Right lobe of liver (tissue), 6 donors: ENCODE measurements at regions not wholly inside any gene's neighbourhood (a gene's known extent, or its start where the extent isn't known, plus 50 kb on each side); places are given as distances from the start of the nearest gene placed in this dataset.

Experiments used
- ATAC-seq, 4 donors: fragments of 200-7000 bp; cut with Tn5 transposase; one replicate each; pipeline ENCODE4 v1.9.1; 2020; ENCODE audit warnings: mild to moderate bottlenecking in 4 of 4, moderate library complexity in 4 of 4
- DNase-seq, 3 donors: peaks; one replicate each; pipeline ENCODE4 v3.0.0-alpha.2; 2020
- H3K27ac ChIP-seq, 3 donors: fragments of 200-600 bp; one replicate each; pipeline ENCODE4 v1.8.0; 2022
- H3K27me3 ChIP-seq, 2 donors: fragments of 200-600 bp; one replicate each; pipeline ENCODE4 v1.8.0; 2022
- H3K36me3 ChIP-seq, 4 donors: fragments of 200-600 bp; sonication (generic) in 1 of 4; one replicate each; pipeline versions ENCODE4 v1.5.1 to v1.8.0; 2017 to 2022; ENCODE audit warnings: control low read depth in 1 of 4
- H3K4me1 ChIP-seq, 4 donors: fragments of 200-600 bp; sonication (generic) in 1 of 4; one replicate each; pipeline versions ENCODE4 v1.5.1 to v1.8.0; 2017 to 2022; ENCODE audit warnings: control low read depth in 1 of 4
- H3K4me3 ChIP-seq, 3 donors: fragments of 200-600 bp; one replicate each; pipeline ENCODE4 v1.8.0; 2022
- H3K9me3 ChIP-seq, 4 donors: fragments of 200-600 bp; sonication (generic) in 1 of 4; one replicate each; pipeline versions ENCODE4 v1.5.1 to v1.8.0; 2017 to 2022; ENCODE audit warnings: control low read depth in 1 of 4
- CTCF ChIP-seq, 4 donors: fragments of 200-600 bp in 3 of 4; fragments of 450-650 bp in 1 of 4; IDR thresholded peaks; one replicate each; pipeline versions ENCODE4 v1.5.1 to v1.8.0; 2016 to 2022; ENCODE audit warnings: antibody characterized with exemption in 4 of 4, mild to moderate bottlenecking in 2 of 4
- POLR2A ChIP-seq: fragments of 450-650 bp; IDR thresholded peaks from one replicate; pipeline ENCODE4 v1.6.1; 2017; ENCODE audit warnings: antibody characterized with exemption, mild to moderate bottlenecking
- WGBS: methylation state at CpG from one replicate; pipeline ENCODE4 v1.1.6; 2018; ENCODE audit warnings: low coverage, low lambda C conversion rate; ENCODE audit not compliant: insufficient coverage; ENCODE audit errors: missing lambda C conversion rate; 5-methylcytosine and 5-hydroxymethylcytosine counted together
- intact Hi-C, 2 donors: fragments of 100-400 bp; cut with DNase I; formaldehyde crosslinking; loops; one replicate each; pipeline versions ENCODE4 v1.11.2 to v1.14.1; 2022
- donor health status: DM: no; HTN: yes; CAD: no.
- donor health status: DM: no; HTN: no; CAD: no.
- donor health status: DM: no; HTN: no; CAD: no.
- donor health status: DM: no; HTN: yes; CAD: no.
- donor health status: DM: no; HTN: yes; CAD: no.

DNA sequence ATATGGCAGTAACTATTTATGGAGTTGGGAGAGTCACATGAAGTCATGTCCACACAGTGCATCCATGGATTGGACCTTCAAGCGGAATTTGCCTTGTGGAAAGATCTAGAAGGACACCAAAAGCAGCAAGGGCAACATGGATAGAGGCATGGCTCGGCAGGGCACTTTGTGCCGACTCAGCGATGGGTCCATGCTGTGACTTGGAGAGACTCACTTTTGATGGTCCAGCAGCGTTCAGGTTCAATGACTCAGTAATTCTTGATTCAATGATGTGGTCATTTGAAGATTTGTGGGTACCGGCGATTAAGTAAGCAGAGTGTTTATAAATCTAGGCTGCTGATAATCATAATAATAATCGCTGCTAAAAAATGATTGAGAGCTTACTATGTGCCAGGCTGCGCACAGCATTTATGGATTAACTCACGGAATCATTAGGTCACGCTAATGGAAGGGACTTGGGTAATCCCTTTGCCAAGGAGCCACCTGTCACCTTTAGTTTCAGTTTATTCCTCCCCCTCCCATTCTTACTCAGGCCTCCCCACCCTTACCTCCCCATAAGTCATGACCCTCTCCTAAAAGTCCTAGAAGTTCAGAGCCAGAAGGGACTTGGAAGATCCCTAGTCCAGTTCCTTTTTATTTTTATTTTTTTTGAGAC is 127.5 kb upstream of the CRHR1 start:
- H3K36me3 ChIP-seq: no peaks in the 10 kb centered on the region
- no peaks in the 10 kb centered on the region for H3K9me3 ChIP-seq
- TF ChIP-seq POLR2A (no peak), CTCF (IDR thresholded peaks at IDR 0.05) (no peak)
- no peak overlapping the region for H3K4me3 ChIP-seq
- H3K27ac ChIP-seq: no peak overlapping the region
- intact Hi-C loops: no loop called here
- H3K4me1 ChIP-seq: no peaks in the 10 kb centered on the region
- no peaks in the 10 kb centered on the region for H3K27me3 ChIP-seq
- ATAC-seq: no peak
- DNase-seq: no peak
- WGBS: 75% methylated on average over 6 of the region's 11 CpGs

DNA sequence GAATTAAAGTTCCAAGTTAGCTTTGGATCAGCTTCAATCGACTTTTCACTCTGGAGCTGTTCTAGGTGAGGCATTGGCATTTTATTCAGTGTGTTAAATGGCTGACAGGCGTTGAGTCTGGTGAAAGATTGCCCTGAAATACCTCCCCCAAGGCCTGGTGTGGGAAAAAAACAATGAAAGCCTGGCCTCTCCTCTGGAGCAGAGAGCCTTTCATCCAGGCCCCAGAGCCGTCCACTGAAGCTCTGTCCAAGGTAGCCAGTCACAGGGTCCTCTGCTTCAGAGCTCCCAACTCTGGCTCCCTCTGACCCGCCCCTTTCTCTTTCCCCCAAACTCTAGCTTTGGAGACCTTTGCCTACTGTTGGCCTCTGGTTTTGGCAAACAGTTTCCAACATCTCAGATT is 123.6 kb upstream of the CRHR1 start:
- Histone ChIP-seq H3K4me3 (no peak overlapping the region), H3K4me1 (no peaks in the 10 kb centered on the region), H3K9me3 (no peaks in the 10 kb centered on the region), H3K36me3 (no peaks in the 10 kb centered on the region), H3K27me3 (no peaks in the 10 kb centered on the region), H3K27ac (no peak overlapping the region)
- ATAC-seq (no peak), DNase-seq (no peak)
- intact Hi-C loops: no loop called here
- 29% methylated on average over 3 of the region's 4 CpGs for WGBS
- TF ChIP-seq CTCF (IDR thresholded peaks at IDR 0.05) (no peak), POLR2A (no peak)

- H3K36me3 ChIP-seq: no peaks in the 10 kb centered on the region
- ATAC-seq (no peak), DNase-seq (no peak)
- no peak overlapping the region for H3K4me3 ChIP-seq
- TF ChIP-seq CTCF (IDR thresholded peaks at IDR 0.05): no peak
- TF ChIP-seq POLR2A: no peak
- no peaks in the 10 kb centered on the region for H3K27me3 ChIP-seq
- H3K9me3 ChIP-seq: no peaks in the 10 kb centered on the region
- intact Hi-C loops: no loop called here
- H3K4me1 ChIP-seq: no peaks in the 10 kb centered on the region
- H3K27ac ChIP-seq: no peak overlapping the region
- 91% methylated on average over 2 of the region's 2 CpGs for WGBS
Observed at GRCh38 chr17:45662432-45662831, 121.7 kb upstream of the CRHR1 start.

- Histone ChIP-seq H3K4me1 (no peaks in the 10 kb centered on the region), H3K27me3 (no peaks in the 10 kb centered on the region), H3K36me3 (no peaks in the 10 kb centered on the region), H3K4me3 (no peak overlapping the region), H3K9me3 (no peaks in the 10 kb centered on the region), H3K27ac (no peak overlapping the region)
- 13% methylated on average over 1 of the region's 1 CpG for WGBS
- intact Hi-C loops: no loop called here
- ATAC-seq (no peak), DNase-seq (no peak)
- no peak for TF ChIP-seq POLR2A
- TF ChIP-seq CTCF (IDR thresholded peaks at IDR 0.05): no peak
Observed at GRCh38 chr17:45663772-45664171, 120.3 kb upstream of the CRHR1 start.

- 12% methylated on average over 6 of the region's 6 CpGs for WGBS
Observed at GRCh38 chr17:45664921-45665320, 119.2 kb upstream of the CRHR1 start.

More at GRCh38 chr17:45664921-45665320, 119.2 kb upstream of the CRHR1 start:
- H3K27ac ChIP-seq: no peak overlapping the region
- ATAC-seq (no peak), DNase-seq (no peak)
- H3K27me3 ChIP-seq: no peaks in the 10 kb centered on the region
- H3K4me3 ChIP-seq: no peak overlapping the region
- H3K9me3 ChIP-seq: no peaks in the 10 kb centered on the region
- no peaks in the 10 kb centered on the region for H3K4me1 ChIP-seq
- intact Hi-C loops: no loop called here
- no peaks in the 10 kb centered on the region for H3K36me3 ChIP-seq
- TF ChIP-seq CTCF (IDR thresholded peaks at IDR 0.05): no peak
- TF ChIP-seq POLR2A: no peak
